AG09309 (cell line): ENCODE measurements at regions not wholly inside any gene's neighbourhood (a gene's known extent, or its start where the extent isn't known, plus 50 kb on each side); places are given as distances from the start of the nearest gene placed in this dataset.

Source experiments
- DNase-seq: peaks from one replicate; pipeline ENCODE4 v3.0.0-alpha.2; 2010; ENCODE audit warnings: low read depth
- H3K4me3 ChIP-seq: 2 replicates; pipeline ENCODE4 v1.5.1; 2011; ENCODE audit warnings: mild to moderate bottlenecking, low read depth, low read length, moderate library complexity; ENCODE audit not compliant: control insufficient read depth
- CTCF ChIP-seq: IDR thresholded peaks from 2 replicates; pipeline ENCODE4 v1.5.1; 2011; ENCODE audit warnings: mild to moderate bottlenecking, low read depth, low read length, inconsistent platforms; ENCODE audit not compliant: insufficient read depth, control insufficient read depth; ENCODE audit errors: missing control alignments

- no peak for TF ChIP-seq CTCF
- no peak for DNase-seq
- no peak overlapping the region for H3K4me3 ChIP-seq
Observed at GRCh38 chr3:64900617-64901521, 213.1 kb upstream of the ADAMTS9 start.

GRCh38 chr3:64900156-64900555 is 212.4 kb upstream of the ADAMTS9 start:
- H3K4me3 ChIP-seq = no peak overlapping the region
- DNase-seq = no peak
- no peak for TF ChIP-seq CTCF

DNA sequence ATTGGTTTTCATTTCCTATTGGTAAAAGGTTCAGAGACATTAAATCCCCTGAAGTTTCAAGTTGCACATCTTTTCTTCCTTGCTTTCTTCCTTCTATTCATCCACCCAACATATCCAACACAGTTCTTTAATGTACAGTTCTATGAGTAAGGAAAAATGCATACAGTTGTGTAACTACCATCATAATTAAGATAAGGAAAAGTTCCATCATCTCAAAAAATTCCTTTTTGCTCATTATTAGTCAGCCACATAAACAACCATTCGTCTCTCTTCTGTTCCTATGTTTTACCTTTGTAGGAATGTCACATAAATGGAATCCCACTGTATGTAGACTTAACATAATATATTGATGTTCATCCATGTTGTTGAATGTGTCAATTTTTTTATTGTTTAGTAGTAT is 211.1 kb upstream of the ADAMTS9 start:
- TF ChIP-seq CTCF = no peak
- H3K4me3 ChIP-seq = no peak overlapping the region
- DNase-seq = no peak

GRCh38 chr3:64895991-64896895 is 208.4 kb upstream of the ADAMTS9 start:
- H3K4me3 ChIP-seq = no peak overlapping the region
- TF ChIP-seq CTCF = no peak
- DNase-seq = no peak

GRCh38 chr3:64895106-64895990 is 207.5 kb upstream of the ADAMTS9 start:
- DNase-seq = no peak
- no peak for TF ChIP-seq CTCF
- no peak overlapping the region for H3K4me3 ChIP-seq

- TF ChIP-seq CTCF = no peak
- no peak for DNase-seq
- no peak overlapping the region for H3K4me3 ChIP-seq
Observed at GRCh38 chr3:64894006-64894405, 206.2 kb upstream of the ADAMTS9 start.
